ENCODE measurements at regions not wholly inside any gene's neighbourhood (a gene's known extent, or its start where the extent isn't known, plus 50 kb on each side); places are given as distances from the start of the nearest gene placed in this dataset.

DNA sequence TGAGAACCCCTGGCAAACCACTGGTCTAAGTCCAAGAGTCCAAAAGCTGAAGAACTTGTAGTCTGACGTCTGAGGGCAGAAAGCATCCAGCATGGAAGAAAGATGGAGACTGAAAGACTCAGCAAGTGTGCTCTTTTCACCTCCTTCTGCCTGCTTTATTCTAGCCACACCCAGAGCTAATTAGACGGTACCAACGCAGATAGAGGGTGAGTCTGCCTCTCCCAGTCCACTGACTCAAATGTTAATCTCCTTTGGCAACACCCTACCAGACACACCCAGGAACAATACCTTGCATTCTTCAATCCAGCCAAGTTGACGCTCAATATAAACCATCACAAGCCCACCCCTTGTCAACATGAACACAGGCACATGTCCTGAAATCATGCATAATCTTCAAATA is 155.1 kb downstream of the CCDC59 start:
- no peak overlapping the region for H3K4me3 Mint-ChIP-seq
- H3K4me3 ChIP-seq (ENCODE audit: control extremely low read depth in 1 of 5, extremely low read depth in 1 of 5, insufficient read depth in 1 of 5, low read depth in 2 of 5, low read length in 4 of 5), result no peak overlapping the region
- DNase-seq (no peak), ATAC-seq (ENCODE audit: low read depth) (no peak)
- peaks cover 9% of the 10 kb centered on the region for H3K9me3 Mint-ChIP-seq (ENCODE audit: insufficient read depth)
- POLR2A ChIA-PET, result no interaction called here
- intact Hi-C loops (cut with micrococcal nuclease), result no loop called here
- H3K27ac ChIP-seq (ENCODE audit: low read length in 2 of 2), result no peak overlapping the region
- no peak overlapping the region for H2AFZ ChIP-seq (ENCODE audit: insufficient read depth, low read depth, low read length, poor library complexity, severe bottlenecking)
- no peaks in the 10 kb centered on the region for H3K27me3 ChIP-seq (replicated peaks in 1 of 4; ENCODE audit: control extremely low read depth in 1 of 4, control insufficient read depth in 3 of 4, insufficient read depth in 4 of 4, low read length in 3 of 4)
- no peaks in the 10 kb centered on the region for H3K4me1 Mint-ChIP-seq
- peaks cover 0 to 3% (median 0%) of the 10 kb centered on the region in 3 donors for H3K9me3 ChIP-seq (ENCODE audit: control extremely low read depth in 1 of 3, control insufficient read depth in 2 of 3, insufficient read depth in 1 of 3, low read length in 2 of 3)
- H3K9ac ChIP-seq (ENCODE audit: low read length), result no peak overlapping the region
- no peaks in the 10 kb centered on the region for H3K36me3 ChIP-seq (replicated peaks in 1 of 2; ENCODE audit: control extremely low read depth in 1 of 2, control insufficient read depth in 1 of 2, extremely low read depth in 1 of 2, insufficient read depth in 2 of 2, low read length in 1 of 2)
- no peak overlapping the region for H3K27ac Mint-ChIP-seq
- H4K20me1 ChIP-seq (ENCODE audit: control insufficient read depth, insufficient read depth, low read length, poor library complexity, severe bottlenecking), result no peaks in the 10 kb centered on the region
- CTCF ChIA-PET, result no interaction called here
- H3K79me2 ChIP-seq (ENCODE audit: control insufficient read depth, insufficient read depth, low read length), result no peaks in the 10 kb centered on the region
- H3K27me3 Mint-ChIP-seq, result no peaks in the 10 kb centered on the region
- H3K4me2 ChIP-seq (replicated peaks; ENCODE audit: low read depth, low read length, poor library complexity, severe bottlenecking), result no peak overlapping the region
- WGBS (ENCODE audit: insufficient coverage), result 97% methylated on average over 4 of the region's 4 CpGs
- no peak for TF ChIP-seq CTCF (IDR thresholded peaks at IDR 0.05)
- no peak for TF ChIP-seq EZH2 (IDR thresholded peaks at IDR 0.05; ENCODE audit: borderline replicate concordance, insufficient read depth, low read depth, low read length, poor library complexity, severe bottlenecking)
- no peaks in the 10 kb centered on the region for H3K4me1 ChIP-seq (ENCODE audit: control insufficient read depth in 2 of 2, insufficient read depth in 2 of 2, low read length in 2 of 2)

- H3K27me3 ChIP-seq (replicated peaks in 1 of 4; ENCODE audit: control extremely low read depth in 1 of 4, control insufficient read depth in 3 of 4, insufficient read depth in 4 of 4, low read length in 3 of 4), result no peaks in the 10 kb centered on the region
- no CpG with 5 or more reads among the region's 2 CpGs for WGBS (ENCODE audit: insufficient coverage)
- H2AFZ ChIP-seq (ENCODE audit: insufficient read depth, low read depth, low read length, poor library complexity, severe bottlenecking), result no peak overlapping the region
- no peaks in the 10 kb centered on the region for H3K79me2 ChIP-seq (ENCODE audit: control insufficient read depth, insufficient read depth, low read length)
- peaks cover 0 to 7% (median 0%) of the 10 kb centered on the region in 3 donors for H3K9me3 ChIP-seq (ENCODE audit: control extremely low read depth in 1 of 3, control insufficient read depth in 2 of 3, insufficient read depth in 1 of 3, low read length in 2 of 3)
- Mint-ChIP-seq H3K9me3 (ENCODE audit: insufficient read depth) (peaks cover 3% of the 10 kb centered on the region), H3K4me3 (no peak overlapping the region), H3K27me3 (no peaks in the 10 kb centered on the region), H3K4me1 (no peaks in the 10 kb centered on the region), H3K27ac (no peak overlapping the region)
- H3K36me3 ChIP-seq (replicated peaks in 1 of 2; ENCODE audit: control extremely low read depth in 1 of 2, control insufficient read depth in 1 of 2, extremely low read depth in 1 of 2, insufficient read depth in 2 of 2, low read length in 1 of 2), result no peaks in the 10 kb centered on the region
- H3K4me2 ChIP-seq (replicated peaks; ENCODE audit: low read depth, low read length, poor library complexity, severe bottlenecking), result no peak overlapping the region
- no peak for DNase-seq
- H3K27ac ChIP-seq (ENCODE audit: low read length in 2 of 2), result no peak overlapping the region
- CTCF ChIA-PET, result no interaction called here
- ATAC-seq (ENCODE audit: low read depth), result no peak
- no peak overlapping the region for H3K9ac ChIP-seq (ENCODE audit: low read length)
- no peak for TF ChIP-seq EZH2 (IDR thresholded peaks at IDR 0.05; ENCODE audit: borderline replicate concordance, insufficient read depth, low read depth, low read length, poor library complexity, severe bottlenecking)
- no peak for TF ChIP-seq CTCF (IDR thresholded peaks at IDR 0.05)
- H3K4me1 ChIP-seq (ENCODE audit: control insufficient read depth in 2 of 2, insufficient read depth in 2 of 2, low read length in 2 of 2), result no peaks in the 10 kb centered on the region
- POLR2A ChIA-PET, result no interaction called here
- no peak overlapping the region for H3K4me3 ChIP-seq (ENCODE audit: control extremely low read depth in 1 of 5, extremely low read depth in 1 of 5, insufficient read depth in 1 of 5, low read depth in 2 of 5, low read length in 4 of 5)
- no peaks in the 10 kb centered on the region for H4K20me1 ChIP-seq (ENCODE audit: control insufficient read depth, insufficient read depth, low read length, poor library complexity, severe bottlenecking)
- intact Hi-C loops (cut with micrococcal nuclease), result no loop called here
Measured at GRCh38 chr12:82187595-82187994, 170.6 kb downstream of the CCDC59 start.
